SK-N-SH (cell line): ENCODE measurements at regions not wholly inside any gene's neighbourhood (a gene's known extent, or its start where the extent isn't known, plus 50 kb on each side); places are given as distances from the start of the nearest gene placed in this dataset.

Source experiments
- CTCF ChIA-PET: fragments of 300-600, 350-600 bp; formaldehyde crosslinking; extraction: SDS; loops from one replicate; lab custom pipeline; 2021; lab: Yijun Ruan, JAX
- POLR2A ChIA-PET: fragments of 350-600 bp; sonication (Branson Sonifier 250); formaldehyde crosslinking; extraction: SDS; loops from one replicate; lab custom pipeline; 2020; ENCODE audit warnings: antibody characterized with exemption, inconsistent platforms; lab: Yijun Ruan, JAX
- DNase-seq: peaks from one replicate; pipeline ENCODE4 v3.0.0; 2012
- H2AFZ ChIP-seq: fragments of 200-600 bp; sonication (generic); 2 replicates; pipeline ENCODE4 v1.8.1; 2016; ENCODE audit warnings: antibody characterized with exemption, mild to moderate bottlenecking, low read depth
- H3F3A ChIP-seq: fragments of 200-600 bp; sonication (generic); replicated peaks from 2 replicates; pipeline ENCODE3; 2016; ENCODE audit warnings: antibody characterized with exemption, mild to moderate bottlenecking; ENCODE audit not compliant: insufficient read depth
- H3K27ac ChIP-seq, 2 experiments: fragments of 200-500 bp in 1 of 2; fragments of 200-600 bp in 1 of 2; sonication (Bioruptor generic) in 1 of 2; sonication (generic), shearing (Covaris generic) in 1 of 2; 2 replicates each; pipeline versions ENCODE4 v1.5.1 to v1.6.1; 2014 to 2016; ENCODE audit warnings: low read depth in 2 of 2, inconsistent platforms in 1 of 2, low read length in 1 of 2, mild to moderate bottlenecking in 1 of 2, mixed read lengths in 1 of 2
- H3K27me3 ChIP-seq: fragments of 200-600 bp; sonication (generic), shearing (Covaris generic); 2 replicates; pipeline ENCODE4 v1.6.1; 2016; ENCODE audit warnings: mixed run types; ENCODE audit not compliant: insufficient read depth
- H3K36me3 ChIP-seq, 2 experiments: fragments of 200-500 bp in 1 of 2; fragments of 200-600 bp in 1 of 2; sonication (Bioruptor generic) in 1 of 2; sonication (generic) in 1 of 2; replicated peaks in 1 of 2; 2 replicates each; pipeline versions ENCODE3 to v1.5.1; 2014 to 2016; ENCODE audit warnings: low read length in 1 of 2, mild to moderate bottlenecking in 1 of 2; ENCODE audit not compliant: insufficient read depth in 2 of 2, control insufficient read depth in 1 of 2
- H3K4me1 ChIP-seq, 2 experiments: fragments of 200-500 bp in 1 of 2; fragments of 200-600 bp in 1 of 2; sonication (Bioruptor generic) in 1 of 2; sonication (generic), shearing (Covaris generic) in 1 of 2; 2 replicates each; pipeline versions ENCODE4 v1.5.1 to v1.6.1; 2014 to 2016; ENCODE audit warnings: low read depth in 1 of 2, low read length in 1 of 2, mixed run types in 1 of 2; ENCODE audit not compliant: insufficient read depth in 2 of 2, control insufficient read depth in 1 of 2
- H3K4me2 ChIP-seq: fragments of 200-600 bp; sonication (generic), shearing (Covaris generic); 2 replicates; pipeline ENCODE4 v1.6.1; 2017; ENCODE audit warnings: mixed run types
- H3K4me3 ChIP-seq, 2 experiments: fragments of 200-500 bp in 1 of 2; fragments of 200-600 bp in 1 of 2; sonication (Bioruptor generic) in 1 of 2; sonication (generic), shearing (Covaris generic) in 1 of 2; 2 replicates each; pipeline versions ENCODE4 v1.5.1 to v1.8.1; 2014 to 2016; ENCODE audit warnings: low read depth in 2 of 2, inconsistent platforms in 1 of 2, low read length in 1 of 2, mild to moderate bottlenecking in 1 of 2, mixed read lengths in 1 of 2, moderate library complexity in 1 of 2
- H3K79me2 ChIP-seq: fragments of 200-600 bp; sonication (generic); 2 replicates; pipeline ENCODE4 v1.8.1; 2017; ENCODE audit warnings: mild to moderate bottlenecking; ENCODE audit not compliant: insufficient read depth
- H3K9ac ChIP-seq: fragments of 200-600 bp; sonication (generic); 2 replicates; pipeline ENCODE4 v1.6.1; 2017; ENCODE audit warnings: mixed run types
- H3K9me2 ChIP-seq: fragments of 200-600 bp; sonication (generic); 2 replicates; pipeline ENCODE4 v1.6.1; 2017; ENCODE audit warnings: mixed run types
- H3K9me3 ChIP-seq: fragments of 200-600 bp; sonication (generic); 2 replicates; pipeline ENCODE4 v1.6.1; 2017; ENCODE audit warnings: mixed run types, mild to moderate bottlenecking, moderate library complexity
- H4K20me1 ChIP-seq: fragments of 200-600 bp; sonication (generic); 2 replicates; pipeline ENCODE4 v1.6.1; 2017; ENCODE audit warnings: mild to moderate bottlenecking, mixed run types; ENCODE audit not compliant: insufficient read depth
- CTCF ChIP-seq: fragments of 200-600 bp; sonication (generic); IDR thresholded peaks from 2 replicates; pipeline ENCODE4 v1.6.1; 2017; ENCODE audit warnings: antibody characterized with exemption, mild to moderate bottlenecking, moderate library complexity
- ELF1 ChIP-seq: IDR thresholded peaks from 2 replicates; pipeline ENCODE4 v1.4.0; 2012
- EP300 ChIP-seq, 2 experiments: IDR thresholded peaks; 2 replicates each; pipeline versions ENCODE4 v1.4.0 to v1.6.1; 2012; ENCODE audit warnings: borderline replicate concordance in 1 of 2, low read depth in 1 of 2, low read length in 1 of 2
- EZH2phosphoT487 ChIP-seq: fragments of 200-600 bp; sonication (generic); IDR thresholded peaks from 2 replicates; pipeline ENCODE4 v1.6.1; 2017; ENCODE audit warnings: low read depth, mixed run types, mild to moderate bottlenecking, antibody characterized with exemption, moderate library complexity, borderline replicate concordance
- GABPA ChIP-seq: IDR thresholded peaks from 2 replicates; pipeline ENCODE4 v1.4.0; 2012; ENCODE audit warnings: low read depth, mild to moderate bottlenecking
- GATA2 ChIP-seq: sonication (generic); formaldehyde crosslinking; IDR thresholded peaks from 2 replicates; pipeline ENCODE4 v1.5.0; 2020; ENCODE audit warnings: mild to moderate bottlenecking, missing genetic modification reagents
- JUND ChIP-seq: IDR thresholded peaks from 2 replicates; pipeline ENCODE4 v1.4.0; 2012
- MEF2A ChIP-seq: IDR thresholded peaks from 2 replicates; pipeline ENCODE4 v1.4.0; 2012; ENCODE audit warnings: low read depth, borderline replicate concordance
- NFIC ChIP-seq: IDR thresholded peaks from 2 replicates; pipeline ENCODE4 v1.4.0; 2012; ENCODE audit warnings: borderline replicate concordance
- POLR2AphosphoS5 ChIP-seq: IDR thresholded peaks from 2 replicates; pipeline ENCODE4 v1.6.1; 2012; ENCODE audit warnings: low read depth, low read length
- REST ChIP-seq: IDR thresholded peaks from 2 replicates; pipeline ENCODE4 v1.6.1; 2012; ENCODE audit warnings: mild to moderate bottlenecking, low read depth, low read length, moderate library complexity
- RFX5 ChIP-seq: IDR thresholded peaks from 2 replicates; pipeline ENCODE4 v1.6.1; 2012; ENCODE audit warnings: mild to moderate bottlenecking, improper control_type of control experiment, low read length
- SIN3A ChIP-seq: IDR thresholded peaks from 2 replicates; pipeline ENCODE4 v1.6.1; 2012; ENCODE audit warnings: low read depth, mild to moderate bottlenecking, low read length, moderate library complexity, borderline replicate concordance
- SMC3 ChIP-seq: IDR thresholded peaks from 2 replicates; pipeline ENCODE4 v1.6.1; 2012; ENCODE audit warnings: low read depth, low read length, improper control_type of control experiment
- TAF1 ChIP-seq: IDR thresholded peaks from 2 replicates; pipeline ENCODE4 v1.6.1; 2012; ENCODE audit warnings: low read depth, mild to moderate bottlenecking, low read length, moderate library complexity, borderline replicate concordance
- TCF12 ChIP-seq: IDR thresholded peaks from 2 replicates; pipeline ENCODE4 v1.4.0; 2012
- USF1 ChIP-seq: IDR thresholded peaks from 2 replicates; pipeline ENCODE4 v1.4.0; 2012; ENCODE audit warnings: low read depth, borderline replicate concordance
- WGBS: methylation state at CpG from one replicate; pipeline ENCODE4 v1.1.6; 2017; ENCODE audit warnings: low lambda C conversion rate; 5-methylcytosine and 5-hydroxymethylcytosine counted together

GRCh38 chr20:48310305-48310704 lies 517.5 kb downstream of the PREX1 start:
- WGBS = 98% methylated on average over 7 of the region's 11 CpGs
- DNase-seq = no peak
- ChIA-PET POLR2A (no interaction called here), CTCF (interaction anchor here (0.6 to 3.3 kb wide), 2 partner anchors 310 to 647 kb away, joined by 3 to 14 read pairs; no protein-coding TSS in a partner anchor)
- Histone ChIP-seq H3K4me3 (no peak overlapping the region), H3K27me3 (no peaks in the 10 kb centered on the region), H3K4me1 (peaks cover 0 to 12% of the 10 kb centered on the region in 2 experiments; a peak in 2 of 4 replicates), H3K9me2 (no peaks in the 10 kb centered on the region), H3K36me3 (no peaks in the 10 kb centered on the region), H4K20me1 (no peaks in the 10 kb centered on the region), H3K27ac (no peak overlapping the region), H3K4me2 (no peak overlapping the region), H2AFZ (no peak overlapping the region), H3K9me3 (no peaks in the 10 kb centered on the region), H3F3A (no peaks in the 10 kb centered on the region), H3K9ac (no peak overlapping the region), H3K79me2 (no peaks in the 10 kb centered on the region)
- TF ChIP-seq MEF2A (no peak), EZH2phosphoT487 (no peak), POLR2AphosphoS5 (no peak), RFX5 (no peak), ELF1 (no peak), CTCF (no peak), JUND (no peak), GABPA (no peak), SIN3A (no peak), GATA2 (CRISPR knock-in tag) (no peak), REST (no peak), EP300 (IDR thresholded peaks at IDR 0.05; ENCODE audit: borderline replicate concordance in 1 of 2, low read depth in 1 of 2, low read length in 1 of 2) (no peak), SMC3 (no peak), NFIC (no peak), TAF1 (no peak), TCF12 (no peak), USF1 (no peak)
